ENCODE measurements at regions not wholly inside any gene's neighbourhood (a gene's known extent, or its start where the extent isn't known, plus 50 kb on each side); places are given as distances from the start of the nearest gene placed in this dataset.

GRCh38 chr7:25034136-25034535, 54.2 kb upstream of the OSBPL3 start:
- peaks cover 38% of the 10 kb centered on the region for H3K4me1 Mint-ChIP-seq (ENCODE audit: low read depth)
- H3K36me3 Mint-ChIP-seq (ENCODE audit: low read depth): no peaks in the 10 kb centered on the region; the same call in 1 of the 2 replicates
- TF ChIP-seq CTCF (IDR thresholded peaks at IDR 0.05): no peak
- no peak overlapping the region for H3K27ac Mint-ChIP-seq
- H3K9me3 Mint-ChIP-seq: no peaks in the 10 kb centered on the region; the same call in 1 of the 2 replicates
- no peak for DNase-seq
- no peaks in the 10 kb centered on the region for H3K27me3 Mint-ChIP-seq (ENCODE audit: insufficient read depth)
- H3K4me3 Mint-ChIP-seq: no peak overlapping the region

GRCh38 chr7:25032774-25033743, 53.1 kb upstream of the OSBPL3 start:
- DNase-seq: peak; percentile 18
- peak overlapping the region; percentile 9; the same call in 1 of the 2 replicates for H3K4me3 Mint-ChIP-seq
- no peaks in the 10 kb centered on the region; the same call in 1 of the 2 replicates for H3K36me3 Mint-ChIP-seq (ENCODE audit: low read depth)
- H3K27ac Mint-ChIP-seq: peak overlapping the region; percentile 60
- TF ChIP-seq CTCF (IDR thresholded peaks at IDR 0.05): no peak
- peaks cover 48% of the 10 kb centered on the region for H3K4me1 Mint-ChIP-seq (ENCODE audit: low read depth)
- no peaks in the 10 kb centered on the region for H3K27me3 Mint-ChIP-seq (ENCODE audit: insufficient read depth)
- no peaks in the 10 kb centered on the region; the same call in 1 of the 2 replicates for H3K9me3 Mint-ChIP-seq

- no peaks in the 10 kb centered on the region; the same call in 1 of the 2 replicates for H3K36me3 Mint-ChIP-seq (ENCODE audit: low read depth)
- no peak overlapping the region for H3K4me3 Mint-ChIP-seq
- TF ChIP-seq CTCF (IDR thresholded peaks at IDR 0.05): peak; percentile 13; the same call in 1 of the 2 replicates
- no peak for DNase-seq
- H3K27ac Mint-ChIP-seq: no peak overlapping the region
- peaks cover 65% of the 10 kb centered on the region for H3K4me1 Mint-ChIP-seq (ENCODE audit: low read depth)
- H3K9me3 Mint-ChIP-seq: no peaks in the 10 kb centered on the region; the same call in 1 of the 2 replicates
- no peaks in the 10 kb centered on the region for H3K27me3 Mint-ChIP-seq (ENCODE audit: insufficient read depth)
Observed at GRCh38 chr7:25031432-25031831, 51.5 kb upstream of the OSBPL3 start.

GRCh38 chr7:25031007-25031406, 51.0 kb upstream of the OSBPL3 start:
- Mint-ChIP-seq H3K4me1 (ENCODE audit: low read depth) (peaks cover 69% of the 10 kb centered on the region), H3K36me3 (ENCODE audit: low read depth) (no peaks in the 10 kb centered on the region; the same call in 1 of the 2 replicates), H3K9me3 (no peaks in the 10 kb centered on the region; the same call in 1 of the 2 replicates), H3K4me3 (no peak overlapping the region), H3K27ac (no peak overlapping the region), H3K27me3 (ENCODE audit: insufficient read depth) (no peaks in the 10 kb centered on the region)
- TF ChIP-seq CTCF (IDR thresholded peaks at IDR 0.05): no peak
- no peak for DNase-seq

All from HFFc6 (cell line).